GM21447 (cell line): ENCODE measurements at regions not wholly inside any gene's neighbourhood (a gene's known extent, or its start where the extent isn't known, plus 50 kb on each side); places are given as distances from the start of the nearest gene placed in this dataset.
"Not testable (repeated sequence)": the region's sequence is repeated elsewhere in the genome, so short reads cannot be mapped to it uniquely, and the experiment has no call there.

Experiments
- ATAC-seq: cut with Tn5 transposase; IDR thresholded peaks from one replicate; pipeline ENCODE4 v1.9.1; 2021; ENCODE audit not compliant: unreplicated experiment

GRCh38 chr11:86861810-86862209 is 61.5 kb downstream of the PRSS23 start:
- no peak for ATAC-seq

- no peak for ATAC-seq
These were observed 63.1 kb downstream of the PRSS23 start for GRCh38 chr11:86863476-86863875.

- no peak for ATAC-seq
These were observed 65.1 kb downstream of the PRSS23 start for GRCh38 chr11:86865436-86865835.

GRCh38 chr11:86869531-86869930 is 69.2 kb downstream of the PRSS23 start:
- no peak for ATAC-seq

GRCh38 chr11:86869966-86870570 is 69.7 kb downstream of the PRSS23 start:
- ATAC-seq: peak; percentile 81

GRCh38 chr11:86873573-86874083 is 73.3 kb downstream of the PRSS23 start:
- ATAC-seq: no peak

GRCh38 chr11:86874304-86875056 is 74.1 kb downstream of the PRSS23 start:
- ATAC-seq: no peak

GRCh38 chr11:86876716-86877234 is 76.4 kb downstream of the PRSS23 start:
- no peak for ATAC-seq

- ATAC-seq: no peak
These were observed 77.2 kb downstream of the PRSS23 start for GRCh38 chr11:86877503-86877902.

GRCh38 chr11:86879241-86879640 is 76.0 kb downstream of the FZD4 start:
- not testable (repeated sequence) for ATAC-seq

GRCh38 chr11:86885311-86885710 is 69.9 kb downstream of the FZD4 start:
- ATAC-seq: no peak

GRCh38 chr11:86888164-86889000 is 66.8 kb downstream of the FZD4 start:
- no peak for ATAC-seq

- no peak for ATAC-seq
These were observed 66.2 kb downstream of the FZD4 start for GRCh38 chr11:86889001-86889341.

- ATAC-seq: no peak
These were observed 64.2 kb downstream of the FZD4 start for GRCh38 chr11:86891036-86891435.

- no peak for ATAC-seq
These were observed 62.0 kb downstream of the FZD4 start for GRCh38 chr11:86893235-86893634.
